ENCODE measurements at regions not wholly inside any gene's neighbourhood (a gene's known extent, or its start where the extent isn't known, plus 50 kb on each side); places are given as distances from the start of the nearest gene placed in this dataset.

GRCh38 chr3:151995091-151995490, 121.6 kb downstream of the SUCNR1 start:
- DNase-seq = no peak

- no peak for DNase-seq
Observed at GRCh38 chr3:151998744-151999143, 125.3 kb downstream of the SUCNR1 start.

GRCh38 chr3:151999936-152000335, 126.5 kb downstream of the SUCNR1 start:
- DNase-seq = no peak

- no peak for DNase-seq
Observed at GRCh38 chr3:152011812-152012735, 138.6 kb downstream of the SUCNR1 start.

GRCh38 chr3:152019508-152019907, 146.1 kb downstream of the SUCNR1 start:
- no peak for DNase-seq

- DNase-seq = peak in 1 of 2 donors; percentile 25
Observed at GRCh38 chr3:152021951-152022461, 148.6 kb downstream of the SUCNR1 start.

- no peak for DNase-seq
Observed at GRCh38 chr3:152026033-152026556, 152.7 kb downstream of the SUCNR1 start.

GRCh38 chr3:152030320-152030719, 156.9 kb downstream of the SUCNR1 start:
- no peak for DNase-seq

- DNase-seq = no peak
Observed at GRCh38 chr3:152031321-152031720, 157.9 kb downstream of the SUCNR1 start.

GRCh38 chr3:152037297-152037696, 163.9 kb downstream of the SUCNR1 start:
- no peak for DNase-seq

- DNase-seq = no peak
Observed at GRCh38 chr3:152037953-152038352, 164.5 kb downstream of the SUCNR1 start.

GRCh38 chr3:152038490-152038889, 165.0 kb downstream of the SUCNR1 start:
- DNase-seq = no peak

- DNase-seq = no peak
Observed at GRCh38 chr3:152039887-152040286, 166.4 kb downstream of the SUCNR1 start.

- no peak for DNase-seq
Observed at GRCh38 chr3:152040319-152040718, 166.9 kb downstream of the SUCNR1 start.

- DNase-seq = no peak
Observed at GRCh38 chr3:152043620-152044019, 170.2 kb downstream of the SUCNR1 start.

GRCh38 chr3:152046280-152046679, 172.8 kb downstream of the SUCNR1 start:
- no peak for DNase-seq

GRCh38 chr3:152047465-152047864, 174.0 kb downstream of the SUCNR1 start:
- no peak for DNase-seq

GRCh38 chr3:152048831-152049230, 175.4 kb downstream of the SUCNR1 start:
- DNase-seq = no peak

GRCh38 chr3:152050903-152051302, 177.5 kb downstream of the SUCNR1 start:
- DNase-seq = no peak

- no peak for DNase-seq
Observed at GRCh38 chr3:152051501-152052404, 178.3 kb downstream of the SUCNR1 start.

GRCh38 chr3:152053866-152054265, 180.4 kb downstream of the SUCNR1 start:
- no peak for DNase-seq

GRCh38 chr3:152054315-152054714, 180.9 kb downstream of the SUCNR1 start:
- DNase-seq = no peak

GRCh38 chr3:152056073-152056472, 182.6 kb downstream of the SUCNR1 start:
- DNase-seq = no peak
